Heart left ventricle (tissue), 13 donors: ENCODE measurements at regions not wholly inside any gene's neighbourhood (a gene's known extent, or its start where the extent isn't known, plus 50 kb on each side); places are given as distances from the start of the nearest gene placed in this dataset.

Experiments
- CTCF ChIP-seq, 12 donors: fragments of 200-600 bp; sonication (generic) in 4 of 12; IDR thresholded peaks; one replicate each; pipeline versions ENCODE4 v1.5.0 to v1.8.0; 2018 to 2022; ENCODE audit warnings: antibody characterized with exemption in 12 of 12, mild to moderate bottlenecking in 5 of 12
- POLR2A ChIP-seq, 2 donors: fragments of 450-650 bp; IDR thresholded peaks; one replicate each; pipeline ENCODE4 v1.6.1; 2017; ENCODE audit warnings: antibody characterized with exemption in 2 of 2, mild to moderate bottlenecking in 2 of 2, moderate library complexity in 2 of 2
- donor health status: ischemic (EF 13 %, LVEDD 7.1; RV severe dilation, severe dysfunction).
- donor health status: DM: no; HTN: yes; CAD: no.
- donor health status: DM: no; HTN: no; CAD: no.
- donor health status: ischemic (EF 25% LVEDD 6.9; RV normal size, moderate dysfunction).
- donor health status: ischemic (EF 25% LVEDD 5.7; RV mildly dilated, moderate dysfunction).
- donor health status: ischemic (EF 35%, LVEDD 5.7; RV mildly dilated, moderate dysfunction).
- donor health status: nonischemic (EF 11% LVEDD 7.7; RV severe dilation, severe dysfunction).
- donor health status: DM: yes; HTN: yes; CAD: no.
- donor health status: PGD.
- donor health status: ischemic (EF 29% LVEDD 5.4; RV normal size, mild dysfunction).
- donor health status: nonischemic (EF 23%, LVEDD 6.1; RV moderate dilation, normal function).

- TF ChIP-seq CTCF (IDR thresholded peaks at IDR 0.05) (no peak), POLR2A (IDR thresholded peaks at IDR 0.05) (no peak)
These were observed 110.6 kb upstream of the OLIG2 start for GRCh38 chr21:32915099-32915498.
